Stimulated activated CD4-positive, alpha-beta T cell treated with anti-CD3 and anti-CD28 coated beads, TNF-alpha, amount 100 ng/mL, for 48 hours (primary cell): ENCODE measurements at regions not wholly inside any gene's neighbourhood (a gene's known extent, or its start where the extent isn't known, plus 50 kb on each side); places are given as distances from the start of the nearest gene placed in this dataset.

Experiments
- DNase-seq, 3 donors: peaks; one replicate each; pipeline ENCODE4 v3.0.0-alpha.2; 2020; ENCODE audit warnings: low read depth in 3 of 3

DNA sequence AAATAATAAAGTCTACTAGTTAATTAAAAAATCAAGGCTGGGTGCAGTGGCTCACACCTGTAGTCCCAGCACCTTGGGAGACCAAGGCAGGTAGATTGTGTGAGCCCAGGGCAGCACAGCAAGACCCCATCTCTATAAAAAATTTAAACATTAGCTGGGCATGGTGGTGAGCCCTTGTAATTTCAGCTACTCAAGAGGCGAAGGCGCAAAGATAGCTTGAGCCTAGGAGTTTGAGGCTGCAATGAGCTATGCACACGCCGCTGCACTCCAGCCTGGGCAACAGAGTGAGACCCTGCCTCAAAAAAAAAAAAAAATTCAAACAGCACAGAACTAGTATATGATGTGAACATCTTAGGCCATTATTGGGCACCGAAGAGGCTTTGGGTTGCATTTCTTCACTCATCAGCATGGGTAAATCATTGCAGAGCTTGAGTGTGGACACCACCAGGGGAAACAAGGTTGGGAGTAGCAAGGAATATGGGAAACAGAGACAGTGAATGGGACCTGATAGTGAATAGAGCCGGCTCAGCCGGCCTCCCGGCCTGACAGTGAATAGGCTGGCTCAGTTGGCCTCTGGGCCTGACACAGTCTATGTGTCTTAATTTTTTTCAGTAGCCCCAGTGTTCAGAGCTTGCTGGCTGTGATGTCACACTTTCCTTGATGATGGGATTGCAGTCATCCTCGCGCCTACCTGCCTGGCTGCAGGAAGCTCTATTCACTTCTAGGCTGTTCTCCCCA, 89.1 kb upstream of the ERRFI1 start:
- no peak for DNase-seq

DNA sequence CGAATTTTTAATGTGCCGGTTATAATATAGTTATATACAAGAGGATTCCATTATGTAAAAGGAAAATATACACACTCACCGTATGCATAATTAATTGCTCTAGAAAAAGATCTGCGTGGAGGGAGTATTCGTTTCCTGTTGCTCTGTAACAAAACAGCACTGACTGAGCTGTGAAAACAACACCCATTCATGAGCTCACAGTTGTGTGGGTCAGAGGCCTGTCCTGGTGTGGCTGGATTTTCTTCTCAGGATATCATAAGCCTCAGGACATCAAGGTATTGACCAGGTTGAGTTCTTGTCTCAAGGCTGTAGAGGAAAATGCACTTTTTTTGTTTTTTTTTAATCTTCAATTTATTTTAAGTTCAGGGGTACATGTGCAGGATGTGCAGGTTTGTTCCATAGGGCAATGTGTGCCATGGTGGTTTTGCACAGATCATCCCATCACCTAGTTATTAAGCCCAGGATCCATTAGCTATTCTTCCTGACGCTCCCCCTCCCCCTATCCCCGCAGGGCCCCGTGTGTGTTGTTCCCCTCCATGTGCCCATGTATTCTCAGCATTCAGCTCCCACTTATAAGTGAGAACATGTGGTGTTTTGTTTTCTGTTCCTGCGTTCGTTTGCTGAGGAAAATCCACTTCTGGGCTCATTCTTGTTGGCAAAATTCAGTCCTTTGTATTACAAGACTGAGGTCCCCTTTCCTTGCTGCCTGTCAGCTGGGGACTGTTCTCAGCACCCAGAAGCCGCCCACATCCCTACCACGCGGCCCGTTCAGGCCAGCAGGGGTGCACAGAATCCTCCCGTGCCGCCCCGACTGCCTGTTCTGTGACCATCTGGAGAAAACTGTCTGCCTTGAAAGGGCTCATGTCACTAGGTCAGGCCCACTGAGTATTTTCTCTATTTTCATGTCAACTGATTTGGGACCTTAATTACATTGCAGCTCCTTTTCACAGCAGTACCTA, 87.4 kb upstream of the ERRFI1 start:
- no peak for DNase-seq

DNA sequence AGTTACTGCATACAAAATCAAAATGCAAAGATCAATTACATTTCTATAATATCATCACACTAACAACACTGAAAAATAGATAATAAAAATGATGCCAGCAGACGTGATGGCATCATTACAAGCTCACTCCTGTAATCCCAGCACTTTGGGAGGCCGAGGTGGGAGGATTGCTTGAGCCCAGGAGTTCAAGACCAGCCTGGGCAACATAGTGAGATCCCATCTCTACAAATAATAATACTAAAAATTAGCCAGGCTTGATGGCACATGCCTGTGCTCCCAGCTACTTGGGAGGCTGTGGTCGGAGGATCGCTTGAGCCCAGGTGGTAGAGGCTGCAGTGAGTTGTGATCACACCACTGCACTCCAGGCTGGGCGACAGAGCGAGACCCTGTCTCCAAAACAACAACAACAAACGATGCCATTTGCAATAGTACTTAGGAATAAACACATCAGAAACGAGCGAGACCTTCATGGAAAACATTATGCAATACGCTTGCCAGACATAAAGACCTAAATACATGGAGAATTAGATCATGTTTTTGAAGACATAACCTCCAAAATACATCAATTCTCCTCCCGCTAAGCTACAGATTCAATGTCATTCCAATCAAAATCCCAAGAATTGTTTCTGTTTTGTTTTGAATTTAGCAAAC, 86.6 kb upstream of the ERRFI1 start:
- no peak for DNase-seq

DNA sequence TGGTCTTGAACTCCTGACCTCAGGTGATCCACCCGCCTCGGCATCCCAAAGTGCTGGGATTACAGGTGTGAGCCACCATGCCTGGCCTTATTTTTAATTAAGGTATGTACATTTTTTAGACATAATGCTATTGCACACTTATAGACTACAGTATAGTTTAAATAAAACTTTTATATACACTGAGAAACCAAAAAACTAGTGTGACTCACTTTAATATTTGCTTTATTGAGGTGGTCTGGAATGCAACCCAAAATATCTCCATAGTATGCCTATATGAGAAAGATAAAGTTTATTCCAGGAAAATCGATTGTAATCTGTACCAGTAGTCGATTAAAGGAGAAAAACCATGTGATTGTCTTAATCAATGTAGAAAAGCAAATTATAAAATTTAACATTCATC, 85.5 kb upstream of the ERRFI1 start:
- no peak for DNase-seq

DNA sequence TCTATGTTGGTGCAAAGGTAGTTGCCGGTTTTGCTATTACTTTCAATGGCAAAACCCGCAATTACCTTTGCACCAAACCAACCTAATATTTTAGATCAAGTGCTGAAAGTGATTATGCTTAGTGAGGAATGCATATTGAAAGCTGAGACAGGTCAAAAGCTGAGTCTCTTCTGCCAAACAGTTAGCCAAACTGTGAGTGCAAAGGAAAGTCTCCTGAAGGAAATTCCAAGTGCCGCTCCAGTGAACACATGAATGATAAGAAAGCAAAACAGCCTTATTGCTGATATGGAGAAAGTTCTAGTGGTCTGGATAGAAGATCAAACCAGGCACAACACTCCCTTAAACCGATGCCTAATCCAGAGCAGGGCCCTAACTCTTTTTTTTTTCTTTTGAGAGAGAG, 83.1 kb upstream of the ERRFI1 start:
- DNase-seq, result no peak

DNA sequence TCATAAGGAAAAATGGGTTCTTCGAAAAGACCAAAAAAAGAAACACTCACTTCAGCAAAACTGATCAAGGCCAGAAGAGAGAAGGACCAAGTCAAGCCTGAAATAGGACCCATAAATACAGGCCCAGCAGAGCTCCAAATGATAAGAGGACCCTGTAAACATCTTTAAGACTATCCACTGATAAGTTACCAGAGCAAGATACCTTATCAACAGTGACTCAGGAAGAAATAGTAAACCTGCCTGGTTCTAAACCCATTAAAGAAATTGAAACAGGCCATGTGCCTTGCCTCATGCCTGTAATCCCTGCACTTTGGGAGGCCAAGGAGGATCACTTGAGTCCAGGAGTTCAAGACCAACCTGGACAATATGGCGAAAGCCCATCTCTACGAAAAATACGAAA, 81.8 kb upstream of the ERRFI1 start:
- DNase-seq, result no peak

DNA sequence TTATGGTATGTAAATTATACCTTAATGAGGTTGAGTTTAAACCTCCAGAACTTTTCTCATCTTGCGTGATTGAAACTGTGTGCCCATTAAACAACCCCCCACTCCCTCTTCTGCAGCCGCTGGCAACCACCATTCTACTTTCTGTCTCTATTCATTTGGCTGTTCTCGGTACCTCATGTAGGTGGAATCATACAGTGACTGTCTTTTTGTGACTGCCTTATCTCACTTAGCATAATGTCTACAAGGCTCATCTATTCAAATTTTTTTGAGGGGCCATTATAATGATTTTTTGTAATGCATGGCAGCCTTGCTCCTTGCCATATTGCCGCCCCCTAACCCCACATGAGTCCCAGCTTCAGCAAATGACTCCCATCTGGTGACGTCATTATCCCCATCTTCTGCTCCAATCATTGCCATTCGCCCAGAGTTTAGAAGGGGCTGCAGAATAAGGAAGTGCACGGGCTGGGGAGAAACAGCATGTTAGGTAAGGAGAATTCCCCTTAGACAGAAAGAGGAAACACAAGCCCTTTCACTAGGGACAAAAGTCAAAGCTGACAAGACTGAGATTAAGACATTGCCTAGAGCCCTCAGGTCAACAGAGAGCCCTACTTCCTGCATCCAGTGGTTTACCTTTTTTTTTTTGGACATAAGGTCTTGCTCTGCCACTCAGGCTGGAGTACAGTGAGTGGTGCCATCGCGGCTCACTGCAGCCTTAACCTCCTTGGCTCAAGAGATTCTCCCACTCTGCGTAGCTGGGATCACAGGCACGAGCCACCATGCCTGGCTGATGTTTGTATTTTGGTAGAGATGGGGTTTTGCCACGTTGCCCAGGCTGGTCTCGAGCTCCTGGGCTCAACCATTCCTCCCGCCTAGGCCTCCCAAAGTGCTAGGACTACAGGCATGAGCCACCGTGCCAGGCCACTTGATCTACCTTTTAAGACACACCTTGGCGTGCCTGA, 78.4 kb upstream of the ERRFI1 start:
- no peak for DNase-seq

DNA sequence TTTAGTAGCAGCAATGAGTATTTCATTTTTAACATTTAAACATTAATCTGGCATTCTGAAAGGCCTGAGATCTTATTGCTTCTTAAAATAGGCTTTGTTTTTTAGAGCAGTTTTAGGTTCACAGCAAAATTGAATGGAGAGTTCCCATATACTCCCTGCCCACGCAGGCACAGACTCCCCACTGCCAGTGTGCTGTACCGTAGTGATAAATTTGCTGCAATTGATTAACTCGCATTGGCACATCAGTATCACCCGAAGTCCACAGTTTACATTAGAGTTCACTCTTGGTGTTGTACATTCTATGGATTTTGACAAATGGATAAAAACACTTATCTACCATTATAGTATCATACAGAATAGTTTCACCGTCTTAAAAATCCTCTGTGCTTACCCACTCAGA, 71.8 kb upstream of the ERRFI1 start:
- DNase-seq, result no peak

DNA sequence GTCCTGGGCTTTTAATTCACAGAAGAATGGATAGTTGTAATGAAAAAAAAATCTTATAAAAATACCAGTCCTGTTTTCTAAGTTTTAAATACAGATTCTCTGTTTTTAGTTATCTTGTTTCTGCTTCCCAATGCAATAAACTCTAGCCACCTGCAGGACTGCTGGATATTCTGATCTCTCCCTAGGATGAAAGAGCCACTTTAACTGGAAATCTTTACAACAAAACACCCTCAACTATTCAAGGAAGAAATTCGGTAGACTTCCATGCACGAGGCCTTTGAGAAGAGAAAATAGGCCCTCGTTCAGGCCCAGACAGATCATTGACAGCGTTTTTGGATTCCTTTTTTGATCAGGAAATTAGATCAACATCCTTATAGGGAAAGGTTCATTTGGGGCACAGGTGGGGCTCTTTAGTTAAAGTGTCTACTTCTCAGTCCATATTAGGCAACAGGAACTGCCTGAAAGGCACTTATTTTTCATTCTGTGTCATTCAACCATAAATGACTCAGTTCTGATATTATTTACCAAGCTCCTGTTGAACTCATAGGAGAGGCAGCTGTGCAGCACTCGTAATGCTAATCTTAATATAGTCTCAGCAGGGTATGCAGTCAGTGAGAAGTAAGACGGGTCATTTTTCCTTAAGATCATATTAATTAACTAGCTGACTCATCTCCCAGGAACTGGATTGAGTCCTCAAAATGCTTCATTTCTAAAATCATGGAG, 71.1 kb upstream of the ERRFI1 start:
- DNase-seq, result peak in 2 of 3 donors; percentile 8 to 10

DNA sequence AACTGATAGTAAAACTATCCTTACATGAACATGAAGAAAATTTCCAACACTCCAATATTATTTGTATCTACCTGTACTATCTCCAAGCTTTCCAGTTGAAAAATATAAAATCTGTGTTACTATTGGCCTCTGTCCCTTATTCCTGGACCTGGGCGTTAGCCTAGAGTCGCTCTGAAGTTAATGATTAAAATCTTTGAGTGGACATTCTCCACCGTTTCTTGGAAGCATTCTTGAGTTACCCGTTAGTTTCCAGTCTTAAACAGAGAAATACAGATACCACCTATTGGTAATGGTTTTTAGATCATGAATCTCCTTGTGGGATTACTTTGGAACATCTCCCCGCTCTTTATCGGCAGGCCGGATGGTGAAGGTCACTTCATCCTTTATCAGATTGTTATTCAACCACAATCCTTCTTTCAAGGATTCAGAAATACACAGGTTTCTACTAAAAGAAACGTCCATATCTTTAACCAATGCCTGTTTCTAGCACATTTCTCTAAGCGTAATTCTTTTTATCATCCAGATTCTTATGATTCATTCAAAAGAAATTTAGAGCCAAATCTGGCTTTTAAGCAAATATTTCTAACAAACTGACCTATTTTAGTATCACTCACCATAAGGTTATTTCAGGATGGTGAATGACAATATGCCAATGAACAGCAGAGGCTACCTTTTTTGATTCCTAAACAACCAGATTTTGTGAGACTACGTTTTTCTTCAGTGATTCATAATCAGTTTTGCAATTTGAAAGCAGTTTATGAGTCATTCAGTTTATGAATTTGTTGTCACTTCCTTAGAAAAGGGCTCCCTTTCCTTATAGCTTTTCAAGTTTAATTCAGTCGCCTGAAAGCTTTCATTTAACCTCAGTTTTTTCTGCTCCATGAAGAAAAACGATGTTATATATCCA, 70.2 kb upstream of the ERRFI1 start:
- DNase-seq, result no peak

DNA sequence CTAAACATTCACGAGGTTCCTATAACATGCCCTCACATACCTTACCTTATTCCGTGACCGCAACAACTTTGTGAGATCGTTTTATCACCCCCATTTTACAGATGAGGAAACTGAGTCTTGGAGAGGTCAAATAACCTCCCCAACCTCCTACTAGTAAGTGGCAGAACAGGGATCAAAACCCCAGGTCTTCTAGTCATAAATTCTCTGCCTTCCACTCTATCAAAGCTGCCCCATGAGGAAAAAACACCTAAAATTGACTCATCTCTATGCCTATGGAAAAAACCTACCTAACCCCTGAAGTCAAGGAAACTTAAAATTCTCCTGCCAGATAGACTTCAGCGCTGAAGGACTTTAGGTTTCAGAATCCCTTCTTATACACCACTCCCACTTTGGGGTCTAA, 69.5 kb upstream of the ERRFI1 start:
- no peak for DNase-seq

DNA sequence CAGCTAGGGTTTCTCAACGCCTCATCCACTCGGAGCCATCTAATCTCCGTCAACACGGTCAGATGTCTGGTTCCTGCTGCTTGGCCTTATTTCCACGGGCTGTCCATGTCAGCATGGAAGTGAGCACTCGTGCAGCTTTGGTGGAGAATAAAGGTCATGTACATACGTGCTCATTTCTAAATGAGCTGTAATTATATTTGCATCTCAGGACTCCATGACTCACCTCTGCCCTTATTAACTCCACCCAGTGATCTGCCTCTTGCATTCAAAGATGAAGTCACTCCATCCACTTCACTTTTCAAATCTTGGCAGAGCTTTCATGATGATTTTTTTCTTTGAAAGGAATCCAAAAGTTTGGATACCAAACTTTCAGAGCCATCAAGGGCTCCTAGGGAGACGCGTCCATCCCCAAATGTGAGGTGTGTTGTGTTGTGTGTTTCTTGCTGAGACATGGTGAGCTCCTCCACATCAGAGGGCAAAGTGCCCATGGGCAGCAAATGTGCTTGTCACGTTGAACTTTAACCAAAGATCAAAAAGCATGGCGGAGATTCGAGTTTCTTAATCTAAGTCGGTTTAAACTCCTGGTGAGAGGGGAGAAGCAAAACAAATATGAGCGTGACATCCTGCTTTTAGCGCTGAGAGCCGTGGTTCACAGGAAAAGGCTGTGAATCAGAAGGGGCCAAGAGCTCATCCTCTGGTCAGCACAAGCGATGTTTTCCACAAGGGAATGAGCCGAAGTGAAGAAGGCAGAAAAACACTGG, 68.6 kb upstream of the ERRFI1 start:
- DNase-seq, result no peak

DNA sequence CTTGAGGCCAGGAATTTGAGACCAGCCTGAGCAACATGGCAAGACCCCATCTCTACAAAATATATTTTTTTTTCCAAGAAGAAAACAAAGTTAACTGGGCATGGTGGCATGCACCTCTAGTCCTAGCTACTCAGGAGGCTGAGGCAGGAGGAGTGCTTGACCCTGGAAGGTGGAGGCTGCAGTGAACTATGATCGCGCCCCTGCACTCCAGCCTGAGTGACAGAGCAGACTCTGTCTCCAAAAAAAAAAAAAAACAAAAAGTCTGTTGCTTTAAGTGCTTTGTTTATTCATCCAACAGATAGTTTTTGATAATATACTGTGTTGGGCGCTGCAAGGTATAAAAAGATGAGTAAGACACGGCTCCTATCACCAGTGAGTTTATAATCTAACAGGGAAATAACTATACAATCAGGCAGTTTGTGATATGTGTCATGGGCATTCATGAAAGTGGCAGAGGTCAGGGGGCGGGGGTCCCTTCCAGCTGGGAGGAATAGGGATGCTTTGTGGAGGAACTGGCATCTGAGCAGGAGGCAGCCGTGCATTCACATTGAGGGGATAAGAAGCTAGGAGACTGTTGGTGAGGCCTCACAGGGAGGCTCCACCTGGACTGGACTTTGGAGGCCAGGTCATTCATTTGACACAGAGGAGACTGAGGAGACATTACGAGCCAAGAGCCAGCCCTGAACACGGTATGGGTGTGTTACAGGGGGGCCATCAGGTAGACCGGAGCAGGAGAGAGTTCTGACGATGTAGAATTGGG, 67.3 kb upstream of the ERRFI1 start:
- DNase-seq, result no peak

DNA sequence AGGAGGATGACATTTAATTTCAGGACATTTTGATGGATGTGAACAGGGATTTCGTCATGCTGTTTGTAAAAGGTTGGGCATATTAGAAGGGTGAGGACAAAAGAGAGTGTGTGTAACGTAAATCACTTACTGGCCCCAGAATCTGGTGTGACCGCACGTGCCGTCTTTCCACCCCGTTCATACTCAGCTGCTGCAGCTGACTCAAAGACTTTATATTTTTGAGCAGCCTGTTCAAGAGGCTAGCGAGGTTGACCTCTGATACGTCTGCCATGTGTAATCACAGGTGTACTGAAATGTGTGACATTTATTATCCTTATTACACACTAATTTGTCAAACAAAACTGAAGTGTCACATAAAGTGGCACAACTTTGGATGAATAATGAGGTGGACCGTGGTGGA, 66.5 kb upstream of the ERRFI1 start:
- no peak for DNase-seq

DNA sequence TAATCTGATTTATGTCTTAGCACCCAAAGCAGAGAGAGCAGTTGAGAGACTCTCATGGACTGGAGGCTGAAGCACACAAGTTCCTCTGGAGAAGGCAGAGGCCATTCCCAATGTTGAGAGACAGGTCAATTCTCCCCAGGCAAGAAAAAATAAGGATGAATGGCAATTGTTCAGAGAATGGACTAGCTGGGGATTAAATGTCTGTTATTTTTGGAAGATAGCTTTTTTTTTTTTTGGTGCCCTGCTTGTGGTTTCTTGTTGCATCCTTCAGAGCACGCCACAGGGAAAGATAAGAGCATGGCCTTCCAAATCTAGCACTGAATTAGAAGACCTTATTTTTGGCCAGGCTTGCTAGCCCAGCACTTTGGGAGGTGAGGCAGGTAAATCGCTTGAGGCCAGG, 65.6 kb upstream of the ERRFI1 start:
- DNase-seq, result no peak

DNA sequence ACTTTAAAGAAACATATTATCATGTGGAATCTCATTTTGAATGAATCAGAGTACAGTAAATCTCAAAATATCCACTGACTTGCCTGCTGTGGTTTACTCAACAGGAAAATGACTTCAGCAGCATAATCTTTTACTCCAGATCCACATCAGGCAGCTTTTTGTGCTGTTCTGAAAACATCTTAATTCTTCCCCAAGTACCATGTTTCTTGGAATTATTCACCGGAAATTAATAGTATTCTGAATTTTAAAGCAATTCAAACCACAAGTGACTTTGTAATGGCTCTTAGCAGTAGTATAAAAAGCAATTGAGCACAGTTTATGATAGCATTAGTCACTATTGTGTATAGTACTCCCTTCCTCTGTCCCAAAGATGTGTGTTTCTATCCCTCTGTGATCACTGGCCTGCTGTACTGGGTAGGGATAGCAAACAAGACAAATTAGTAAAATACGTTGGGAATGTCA, 64.2 kb upstream of the ERRFI1 start:
- DNase-seq, result no peak

DNA sequence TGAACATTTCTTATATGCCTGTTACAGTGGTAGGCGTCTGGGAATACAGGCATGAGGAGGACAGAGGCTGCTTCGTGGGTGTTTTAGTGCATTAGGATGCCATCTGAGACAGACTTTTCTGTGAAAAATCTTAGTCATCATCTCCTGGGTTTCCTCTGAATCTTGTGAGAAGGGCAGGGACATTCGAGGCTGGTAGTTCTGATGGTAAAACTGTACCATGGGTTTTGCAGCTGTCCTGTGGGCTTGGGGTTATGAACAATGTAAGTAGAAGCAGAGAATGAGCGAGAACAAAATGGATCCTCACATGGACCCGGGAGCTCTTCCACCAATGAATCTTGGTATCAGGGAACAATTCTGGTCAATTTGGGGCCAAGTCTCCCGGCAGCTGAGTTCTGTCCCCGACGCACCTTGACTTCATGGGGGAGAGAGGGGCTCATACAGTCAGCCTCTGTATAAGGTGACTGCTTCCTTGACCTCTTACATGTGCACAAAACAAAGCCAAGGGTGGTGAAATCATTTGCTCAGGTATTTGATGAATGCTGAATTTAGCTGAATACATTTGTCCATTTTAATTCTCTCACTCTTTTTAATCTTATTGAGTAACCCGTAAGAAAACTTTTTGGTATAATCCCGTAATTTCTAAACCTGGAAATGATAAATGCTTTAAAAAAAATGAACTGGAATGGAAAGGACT, 63.6 kb upstream of the ERRFI1 start:
- no peak for DNase-seq
